GM23338 (cell line): ENCODE measurements at regions not wholly inside any gene's neighbourhood (a gene's known extent, or its start where the extent isn't known, plus 50 kb on each side); places are given as distances from the start of the nearest gene placed in this dataset.

Source experiments
- ATAC-seq: fragments of 200-7000 bp; cut with Tn5 transposase; 3 replicates; pipeline ENCODE4 v1.9.1; 2020
- DNase-seq: peaks from one replicate; pipeline ENCODE4 v3.0.0-alpha.2; 2015; ENCODE audit warnings: low spot score
- H2AFZ ChIP-seq: fragments of 200-600 bp; sonication (generic); 2 replicates; pipeline ENCODE4 v1.8.0; 2016; ENCODE audit warnings: antibody characterized with exemption, mild to moderate bottlenecking, moderate library complexity
- H3F3A ChIP-seq: fragments of 200-600 bp; sonication (generic); replicated peaks from 2 replicates; pipeline ENCODE4 v1.8.0; 2017; ENCODE audit warnings: antibody characterized with exemption, mixed run types, low read depth
- H3K27ac ChIP-seq: fragments of 200-600 bp; sonication (generic); 2 replicates; pipeline ENCODE4 v1.6.1; 2016; ENCODE audit warnings: low read depth
- H3K27me3 ChIP-seq: fragments of 200-600 bp; sonication (generic); 2 replicates; pipeline ENCODE4 v1.8.0; 2016; ENCODE audit warnings: mild to moderate bottlenecking, mixed run types, moderate library complexity; ENCODE audit not compliant: insufficient read depth
- H3K36me3 ChIP-seq: fragments of 200-600 bp; sonication (generic); 2 replicates; pipeline ENCODE4 v1.8.0; 2016; ENCODE audit warnings: mild to moderate bottlenecking; ENCODE audit not compliant: insufficient read depth
- H3K4me1 ChIP-seq: fragments of 200-600 bp; sonication (generic); 2 replicates; pipeline ENCODE4 v1.8.0; 2016; ENCODE audit warnings: mild to moderate bottlenecking, moderate library complexity; ENCODE audit not compliant: insufficient read depth
- H3K4me2 ChIP-seq: fragments of 200-600 bp; sonication (generic); 2 replicates; pipeline ENCODE4 v1.7.1; 2017; ENCODE audit warnings: mixed run types
- H3K4me3 ChIP-seq: fragments of 200-600 bp; sonication (generic); 2 replicates; pipeline ENCODE4 v1.6.1; 2016; ENCODE audit warnings: mixed run types
- H3K79me2 ChIP-seq: fragments of 200-600 bp; sonication (generic); replicated peaks from 2 replicates; pipeline ENCODE4 v1.8.0; 2017; ENCODE audit warnings: mild to moderate bottlenecking; ENCODE audit not compliant: insufficient read depth
- H3K9me2 ChIP-seq: fragments of 200-600 bp; sonication (generic); 2 replicates; pipeline ENCODE4 v1.8.0; 2017; ENCODE audit not compliant: insufficient read depth
- H4K20me1 ChIP-seq: fragments of 200-600 bp; sonication (generic); replicated peaks from 2 replicates; pipeline ENCODE4 v1.8.0; 2017; ENCODE audit warnings: mild to moderate bottlenecking; ENCODE audit not compliant: insufficient read depth
- H3K27ac Mint-ChIP-seq: 2 replicates; pipeline ENCODE4 v1.8.0; 2020; ENCODE audit warnings: inconsistent platforms, mild to moderate bottlenecking, moderate library complexity, mixed read lengths
- H3K27me3 Mint-ChIP-seq: 3 replicates; pipeline ENCODE4 v1.8.0; 2022; ENCODE audit warnings: low read depth, mild to moderate bottlenecking, moderate library complexity, mixed read lengths, inconsistent platforms; ENCODE audit not compliant: insufficient read depth, poor library complexity
- H3K36me3 Mint-ChIP-seq: 3 replicates; pipeline ENCODE4 v1.8.0; 2021; ENCODE audit warnings: low read depth, mild to moderate bottlenecking, inconsistent platforms, moderate library complexity, mixed read lengths
- H3K4me1 Mint-ChIP-seq: 3 replicates; pipeline ENCODE4 v1.8.0; 2020; ENCODE audit warnings: mild to moderate bottlenecking, inconsistent platforms, mixed read lengths
- H3K4me3 Mint-ChIP-seq: 3 replicates; pipeline ENCODE4 v1.8.0; 2021; ENCODE audit warnings: moderate library complexity, mild to moderate bottlenecking, inconsistent platforms, mixed read lengths
- H3K9me3 Mint-ChIP-seq: 3 replicates; pipeline ENCODE4 v1.8.0; 2020; ENCODE audit warnings: moderate library complexity, mild to moderate bottlenecking, inconsistent platforms, mixed read lengths
- CREB1 ChIP-seq: fragments of 250-450 bp; sonication (Bioruptor Pico); IDR thresholded peaks from 2 replicates; pipeline ENCODE4 v1.5.0; 2020; ENCODE audit warnings: low read depth, mild to moderate bottlenecking, moderate library complexity
- CTCF ChIP-seq, 2 experiments: fragments of 200-600 bp in 1 of 2; sonication (generic) in 1 of 2; conservative IDR thresholded peaks; 2 replicates each; pipeline versions ENCODE4 v1.5.1 to v1.6.1; 2016 to 2017; ENCODE audit warnings: antibody characterized with exemption in 2 of 2, low read depth in 2 of 2, mild to moderate bottlenecking in 2 of 2, moderate library complexity in 1 of 2
- ETS1 ChIP-seq: IDR thresholded peaks from 2 replicates; pipeline ENCODE4 v1.6.1; 2016; ENCODE audit warnings: antibody characterized with exemption
- EZH2 ChIP-seq: fragments of 200-600 bp; sonication (generic); IDR thresholded peaks from one replicate; pipeline ENCODE4 v1.8.0; 2017; ENCODE audit warnings: antibody characterized with exemption, mild to moderate bottlenecking, low read depth; ENCODE audit not compliant: unreplicated experiment
- EZH2phosphoT487 ChIP-seq: fragments of 200-600 bp; sonication (generic); IDR thresholded peaks from one replicate; pipeline ENCODE4 v1.8.1; 2018; ENCODE audit warnings: antibody characterized with exemption; ENCODE audit not compliant: unreplicated experiment
- JUNB ChIP-seq: IDR thresholded peaks from one replicate; pipeline ENCODE4 v1.6.1; 2016; ENCODE audit warnings: antibody characterized with exemption; ENCODE audit not compliant: unreplicated experiment
- NANOG ChIP-seq: IDR thresholded peaks from 2 replicates; pipeline ENCODE4 v1.6.1; 2016; ENCODE audit warnings: antibody characterized with exemption, borderline replicate concordance
- REST ChIP-seq: IDR thresholded peaks from one replicate; pipeline ENCODE4 v1.6.1; 2018; ENCODE audit warnings: antibody characterized with exemption; ENCODE audit not compliant: unreplicated experiment
- STAT1 ChIP-seq: IDR thresholded peaks from one replicate; pipeline ENCODE4 v1.6.1; 2016; ENCODE audit warnings: antibody characterized with exemption; ENCODE audit not compliant: unreplicated experiment
- ZNF114 ChIP-seq: fragments of 250-450 bp; sonication (Bioruptor Pico); IDR thresholded peaks from 2 replicates; pipeline ENCODE4 v1.5.0; 2020; ENCODE audit warnings: mild to moderate bottlenecking, moderate library complexity
- ZNF331 ChIP-seq: fragments of 250-450 bp; sonication (Bioruptor Pico); IDR thresholded peaks from 2 replicates; pipeline ENCODE4 v1.5.0; 2020; ENCODE audit warnings: low read depth, mild to moderate bottlenecking, moderate library complexity
- ZNF462 ChIP-seq: fragments of 250-450 bp; sonication (Bioruptor Pico); IDR thresholded peaks from 2 replicates; pipeline ENCODE4 v1.5.0; 2020; ENCODE audit warnings: mild to moderate bottlenecking, moderate library complexity

- TF ChIP-seq ETS1 (no peak), EZH2phosphoT487 (no peak), EZH2 (no peak), CTCF (conservative IDR thresholded peaks at IDR 0.05; ENCODE audit: low read depth in 2 of 2) (no peak), ZNF114 (CRISPR knock-in tag) (no peak), JUNB (no peak), ZNF331 (CRISPR knock-in tag) (no peak), REST (no peak), CREB1 (CRISPR knock-in tag) (no peak), STAT1 (no peak), ZNF462 (CRISPR knock-in tag) (no peak), NANOG (no peak)
- no peak overlapping the region for H3K27ac Mint-ChIP-seq
- Histone ChIP-seq H3K79me2 (no peaks in the 10 kb centered on the region), H3F3A (no peaks in the 10 kb centered on the region), H3K9me2 (peaks cover 3% of the 10 kb centered on the region), H3K4me1 (peaks cover 26% of the 10 kb centered on the region), H3K4me3 (no peak overlapping the region), H3K27me3 (no peaks in the 10 kb centered on the region), H2AFZ (no peak overlapping the region), H3K27ac (peak overlapping the region; percentile 94; the same call in 1 of the 2 replicates), H3K4me2 (no peak overlapping the region), H4K20me1 (no peaks in the 10 kb centered on the region), H3K36me3 (no peaks in the 10 kb centered on the region)
- no peak overlapping the region for H3K4me3 Mint-ChIP-seq
- H3K36me3 Mint-ChIP-seq: no peaks in the 10 kb centered on the region
- peaks cover 4% of the 10 kb centered on the region for H3K27me3 Mint-ChIP-seq
- H3K4me1 Mint-ChIP-seq: peaks cover 50% of the 10 kb centered on the region
- no peak for DNase-seq
- ATAC-seq: no peak
- no peaks in the 10 kb centered on the region; the same call in 2 of the 3 replicates for H3K9me3 Mint-ChIP-seq
Measured at GRCh38 chr1:59012378-59012777, 228.5 kb upstream of the JUN start.
